ENCODE measurements at regions not wholly inside any gene's neighbourhood (a gene's known extent, or its start where the extent isn't known, plus 50 kb on each side); places are given as distances from the start of the nearest gene placed in this dataset.

DNA sequence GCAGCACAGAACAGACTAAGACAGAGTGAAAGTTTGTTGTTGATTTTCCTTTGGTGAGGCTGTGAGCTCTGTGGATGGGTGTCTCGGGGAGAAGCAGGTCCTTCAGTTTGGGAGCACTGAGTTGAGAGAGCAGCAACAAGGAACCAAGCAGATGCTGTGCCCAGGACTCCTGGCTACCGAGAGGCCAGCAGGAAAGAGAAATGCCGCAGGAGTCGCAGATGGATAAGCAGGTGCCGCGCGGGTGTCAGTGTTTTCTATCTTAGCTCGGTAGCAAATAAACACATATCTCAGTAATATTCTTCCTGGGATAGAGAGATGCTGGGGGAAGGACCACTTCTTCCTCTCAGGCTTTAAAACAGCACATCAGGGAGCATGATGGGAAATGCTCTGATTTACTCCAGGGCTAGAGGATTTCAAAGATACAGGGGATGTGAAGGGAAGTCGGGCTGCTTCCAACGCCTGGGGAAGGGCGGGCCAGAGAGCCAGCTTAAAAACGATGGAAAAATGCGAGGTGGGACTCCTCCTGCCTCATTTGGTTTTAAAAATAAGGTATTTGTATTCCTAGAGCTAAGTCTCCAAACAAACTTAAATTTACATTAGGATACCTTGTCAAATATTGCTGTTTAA lies 470.7 kb upstream of the B3GAT1 start:
- TF ChIP-seq, protein P1, sequence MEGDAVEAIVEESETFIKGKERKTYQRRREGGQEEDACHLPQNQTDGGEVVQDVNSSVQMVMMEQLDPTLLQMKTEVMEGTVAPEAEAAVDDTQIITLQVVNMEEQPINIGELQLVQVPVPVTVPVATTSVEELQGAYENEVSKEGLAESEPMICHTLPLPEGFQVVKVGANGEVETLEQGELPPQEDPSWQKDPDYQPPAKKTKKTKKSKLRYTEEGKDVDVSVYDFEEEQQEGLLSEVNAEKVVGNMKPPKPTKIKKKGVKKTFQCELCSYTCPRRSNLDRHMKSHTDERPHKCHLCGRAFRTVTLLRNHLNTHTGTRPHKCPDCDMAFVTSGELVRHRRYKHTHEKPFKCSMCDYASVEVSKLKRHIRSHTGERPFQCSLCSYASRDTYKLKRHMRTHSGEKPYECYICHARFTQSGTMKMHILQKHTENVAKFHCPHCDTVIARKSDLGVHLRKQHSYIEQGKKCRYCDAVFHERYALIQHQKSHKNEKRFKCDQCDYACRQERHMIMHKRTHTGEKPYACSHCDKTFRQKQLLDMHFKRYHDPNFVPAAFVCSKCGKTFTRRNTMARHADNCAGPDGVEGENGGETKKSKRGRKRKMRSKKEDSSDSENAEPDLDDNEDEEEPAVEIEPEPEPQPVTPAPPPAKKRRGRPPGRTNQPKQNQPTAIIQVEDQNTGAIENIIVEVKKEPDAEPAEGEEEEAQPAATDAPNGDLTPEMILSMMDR (IDR thresholded peaks at IDR 0.05): no peak
- TF ChIP-seq POLR2A (IDR thresholded peaks at IDR 0.05): no peak
- no peak for TF ChIP-seq POLR2AphosphoS5 (IDR thresholded peaks at IDR 0.05)
- TF ChIP-seq EP300 (IDR thresholded peaks at IDR 0.05): no peak
